GM12874 (cell line): ENCODE measurements at regions not wholly inside any gene's neighbourhood (a gene's known extent, or its start where the extent isn't known, plus 50 kb on each side); places are given as distances from the start of the nearest gene placed in this dataset.

ENCODE experiments used
- CTCF ChIP-seq: IDR thresholded peaks from 2 replicates; pipeline ENCODE4 v1.5.1; 2011; ENCODE audit warnings: low read depth, mild to moderate bottlenecking, control low read depth, low read length, moderate library complexity; ENCODE audit not compliant: insufficient read depth

GRCh38 chr11:134847083-134847715 is 435.2 kb upstream of the B3GAT1 start:
- no peak for TF ChIP-seq CTCF

- TF ChIP-seq CTCF, result no peak
Observed at GRCh38 chr11:134846328-134847082, 434.5 kb upstream of the B3GAT1 start.

GRCh38 chr11:134845474-134846327 is 433.7 kb upstream of the B3GAT1 start:
- TF ChIP-seq CTCF, result no peak

GRCh38 chr11:134844838-134845237 is 432.8 kb upstream of the B3GAT1 start:
- no peak for TF ChIP-seq CTCF

- no peak for TF ChIP-seq CTCF
Observed at GRCh38 chr11:134843735-134844134, 431.7 kb upstream of the B3GAT1 start.

GRCh38 chr11:134843020-134843419 is 431.0 kb upstream of the B3GAT1 start:
- no peak for TF ChIP-seq CTCF

- TF ChIP-seq CTCF, result no peak
Observed at GRCh38 chr11:134841972-134842371, 429.9 kb upstream of the B3GAT1 start.
